ENCODE measurements at regions not wholly inside any gene's neighbourhood (a gene's known extent, or its start where the extent isn't known, plus 50 kb on each side); places are given as distances from the start of the nearest gene placed in this dataset.

DNA sequence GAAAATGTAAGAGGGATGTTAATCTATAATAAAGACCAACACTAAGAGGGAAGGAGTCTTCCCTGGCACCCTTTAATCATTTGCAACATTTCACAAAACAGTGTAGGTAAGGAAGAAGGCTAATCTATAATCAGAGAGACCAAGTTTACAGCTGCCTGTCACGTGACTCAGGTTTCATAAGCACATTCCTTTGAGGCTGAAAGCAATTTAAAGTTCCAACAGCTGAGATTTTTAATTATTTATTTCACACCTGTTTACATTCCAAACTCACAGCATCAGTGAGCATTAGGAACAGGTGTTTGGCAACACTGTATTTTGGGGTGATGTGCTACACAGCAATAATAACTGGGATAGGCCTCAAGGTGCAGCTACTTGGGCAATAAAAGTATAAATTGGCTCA, 75.7 kb upstream of the PGBD5 start:
- peaks cover 0 to 19% of the 10 kb centered on the region in 2 experiments for H3K27me3 ChIP-seq (ENCODE audit: control insufficient read depth in 1 of 2, insufficient read depth in 1 of 2, low read length in 2 of 2)
- no peak overlapping the region for H2AFZ ChIP-seq (ENCODE audit: low read depth, low read length)
- no peak overlapping the region for H4K8ac ChIP-seq (ENCODE audit: low read length)
- no peak overlapping the region for H3K23ac ChIP-seq (ENCODE audit: low read length in 2 of 2)
- H2BK15ac ChIP-seq (ENCODE audit: low read depth, poor library complexity, severe bottlenecking) = no peak overlapping the region
- H2BK120ac ChIP-seq (ENCODE audit: low read depth, low read length) = no peak overlapping the region
- H3K79me1 ChIP-seq (replicated peaks; ENCODE audit: low read length, poor library complexity, severe bottlenecking) = no peaks in the 10 kb centered on the region
- H2AK5ac ChIP-seq (ENCODE audit: low read length, severe bottlenecking) = no peak overlapping the region
- 73% methylated on average over 1 of the region's 1 CpG for WGBS
- no peak overlapping the region for H2BK12ac ChIP-seq (ENCODE audit: low read length in 2 of 2)
- H4K91ac ChIP-seq (ENCODE audit: low read length) = no peak overlapping the region
- no peak overlapping the region for H3K4ac ChIP-seq (ENCODE audit: low read depth in 1 of 2, low read length in 2 of 2)
- H3K4me1 ChIP-seq (ENCODE audit: control insufficient read depth, insufficient read depth, low read depth, low read length) = peaks cover 8% of the 10 kb centered on the region
- peaks cover 2% of the 10 kb centered on the region for H3K9me3 ChIP-seq (ENCODE audit: control insufficient read depth, low read length)
- no peaks in the 10 kb centered on the region for H3K36me3 ChIP-seq (ENCODE audit: control insufficient read depth in 1 of 2, insufficient read depth in 2 of 2, low read depth in 1 of 2, low read length in 2 of 2)
- H3K9ac ChIP-seq (ENCODE audit: low read length) = no peak overlapping the region
- no peak overlapping the region for H3K4me3 ChIP-seq (ENCODE audit: insufficient read depth in 1 of 2, low read depth in 1 of 2, low read length in 2 of 2)
- no peak overlapping the region for H3K14ac ChIP-seq (ENCODE audit: low read length in 2 of 2)
- no peak overlapping the region for H3K27ac ChIP-seq (ENCODE audit: low read length, poor library complexity, severe bottlenecking)
- DNase-seq = no peak
- H3K18ac ChIP-seq (ENCODE audit: low read depth in 1 of 2, low read length in 2 of 2) = no peak overlapping the region
- no peak overlapping the region for H3K4me2 ChIP-seq (ENCODE audit: low read length, poor library complexity, severe bottlenecking)
- no peak overlapping the region for H2BK5ac ChIP-seq (ENCODE audit: low read depth, low read length, poor library complexity, severe bottlenecking)

GRCh38 chr1:230501242-230501641, 75.1 kb upstream of the PGBD5 start:
- no peaks in the 10 kb centered on the region for H3K79me1 ChIP-seq (replicated peaks; ENCODE audit: low read length, poor library complexity, severe bottlenecking)
- H3K9ac ChIP-seq (ENCODE audit: low read length) = no peak overlapping the region
- no peak overlapping the region for H3K27ac ChIP-seq (ENCODE audit: low read length, poor library complexity, severe bottlenecking)
- H2BK12ac ChIP-seq (ENCODE audit: low read length in 2 of 2) = no peak overlapping the region
- no peak overlapping the region for H3K23ac ChIP-seq (ENCODE audit: low read length in 2 of 2)
- no peaks in the 10 kb centered on the region for H3K36me3 ChIP-seq (ENCODE audit: control insufficient read depth in 1 of 2, insufficient read depth in 2 of 2, low read depth in 1 of 2, low read length in 2 of 2)
- no peak overlapping the region for H2BK15ac ChIP-seq (ENCODE audit: low read depth, poor library complexity, severe bottlenecking)
- H3K4ac ChIP-seq (ENCODE audit: low read depth in 1 of 2, low read length in 2 of 2) = no peak overlapping the region
- H4K91ac ChIP-seq (ENCODE audit: low read length) = no peak overlapping the region
- no peak overlapping the region for H2AFZ ChIP-seq (ENCODE audit: low read depth, low read length)
- H3K4me2 ChIP-seq (ENCODE audit: low read length, poor library complexity, severe bottlenecking) = no peak overlapping the region
- H3K18ac ChIP-seq (ENCODE audit: low read depth in 1 of 2, low read length in 2 of 2) = no peak overlapping the region
- H4K8ac ChIP-seq (ENCODE audit: low read length) = no peak overlapping the region
- H2BK120ac ChIP-seq (ENCODE audit: low read depth, low read length) = no peak overlapping the region
- H3K14ac ChIP-seq (ENCODE audit: low read length in 2 of 2) = no peak overlapping the region
- no peak overlapping the region for H2BK5ac ChIP-seq (ENCODE audit: low read depth, low read length, poor library complexity, severe bottlenecking)
- no peak for DNase-seq
- H3K4me1 ChIP-seq (ENCODE audit: control insufficient read depth, insufficient read depth, low read depth, low read length) = peaks cover 8% of the 10 kb centered on the region
- H3K27me3 ChIP-seq (ENCODE audit: control insufficient read depth in 1 of 2, insufficient read depth in 1 of 2, low read length in 2 of 2) = peaks cover 0 to 21% of the 10 kb centered on the region in 2 experiments
- 71% methylated on average over 2 of the region's 2 CpGs for WGBS
- peaks cover 2% of the 10 kb centered on the region for H3K9me3 ChIP-seq (ENCODE audit: control insufficient read depth, low read length)
- H2AK5ac ChIP-seq (ENCODE audit: low read length, severe bottlenecking) = no peak overlapping the region
- no peak overlapping the region for H3K4me3 ChIP-seq (ENCODE audit: insufficient read depth in 1 of 2, low read depth in 1 of 2, low read length in 2 of 2)

GRCh38 chr1:230500063-230500462, 73.9 kb upstream of the PGBD5 start:
- Histone ChIP-seq H3K36me3 (ENCODE audit: control insufficient read depth in 1 of 2, insufficient read depth in 2 of 2, low read depth in 1 of 2, low read length in 2 of 2) (no peaks in the 10 kb centered on the region), H2BK120ac (ENCODE audit: low read depth, low read length) (no peak overlapping the region), H4K8ac (ENCODE audit: low read length) (no peak overlapping the region), H3K4me3 (ENCODE audit: insufficient read depth in 1 of 2, low read depth in 1 of 2, low read length in 2 of 2) (no peak overlapping the region), H3K27me3 (ENCODE audit: control insufficient read depth in 1 of 2, insufficient read depth in 1 of 2, low read length in 2 of 2) (peaks cover 0 to 22% of the 10 kb centered on the region in 2 experiments), H3K4me2 (ENCODE audit: low read length, poor library complexity, severe bottlenecking) (no peak overlapping the region), H4K91ac (ENCODE audit: low read length) (no peak overlapping the region), H3K18ac (ENCODE audit: low read depth in 1 of 2, low read length in 2 of 2) (no peak overlapping the region), H3K9ac (ENCODE audit: low read length) (no peak overlapping the region), H3K4ac (ENCODE audit: low read depth in 1 of 2, low read length in 2 of 2) (no peak overlapping the region), H3K14ac (ENCODE audit: low read length in 2 of 2) (no peak overlapping the region), H2AFZ (ENCODE audit: low read depth, low read length) (no peak overlapping the region), H3K23ac (ENCODE audit: low read length in 2 of 2) (no peak overlapping the region), H2BK5ac (ENCODE audit: low read depth, low read length, poor library complexity, severe bottlenecking) (no peak overlapping the region), H3K9me3 (ENCODE audit: control insufficient read depth, low read length) (peaks cover 2% of the 10 kb centered on the region), H2BK12ac (ENCODE audit: low read length in 2 of 2) (no peak overlapping the region), H3K4me1 (ENCODE audit: control insufficient read depth, insufficient read depth, low read depth, low read length) (peaks cover 5% of the 10 kb centered on the region), H3K27ac (ENCODE audit: low read length, poor library complexity, severe bottlenecking) (no peak overlapping the region), H3K79me1 (replicated peaks; ENCODE audit: low read length, poor library complexity, severe bottlenecking) (no peaks in the 10 kb centered on the region), H2BK15ac (ENCODE audit: low read depth, poor library complexity, severe bottlenecking) (no peak overlapping the region), H2AK5ac (ENCODE audit: low read length, severe bottlenecking) (no peak overlapping the region)
- WGBS = 63% methylated on average over 3 of the region's 3 CpGs
- DNase-seq = no peak

GRCh38 chr1:230499496-230499895, 73.4 kb upstream of the PGBD5 start:
- no peak overlapping the region for H4K91ac ChIP-seq (ENCODE audit: low read length)
- no peak overlapping the region for H2AK5ac ChIP-seq (ENCODE audit: low read length, severe bottlenecking)
- H3K23ac ChIP-seq (ENCODE audit: low read length in 2 of 2) = no peak overlapping the region
- peaks cover 0 to 22% of the 10 kb centered on the region in 2 experiments for H3K27me3 ChIP-seq (ENCODE audit: control insufficient read depth in 1 of 2, insufficient read depth in 1 of 2, low read length in 2 of 2)
- no peak overlapping the region for H3K4me3 ChIP-seq (ENCODE audit: insufficient read depth in 1 of 2, low read depth in 1 of 2, low read length in 2 of 2)
- peaks cover 5% of the 10 kb centered on the region for H3K4me1 ChIP-seq (ENCODE audit: control insufficient read depth, insufficient read depth, low read depth, low read length)
- H2BK12ac ChIP-seq (ENCODE audit: low read length in 2 of 2) = no peak overlapping the region
- H3K36me3 ChIP-seq (ENCODE audit: control insufficient read depth in 1 of 2, insufficient read depth in 2 of 2, low read depth in 1 of 2, low read length in 2 of 2) = no peaks in the 10 kb centered on the region
- DNase-seq = no peak
- H3K18ac ChIP-seq (ENCODE audit: low read depth in 1 of 2, low read length in 2 of 2) = no peak overlapping the region
- no peak overlapping the region for H3K4ac ChIP-seq (ENCODE audit: low read depth in 1 of 2, low read length in 2 of 2)
- no peak overlapping the region for H3K9ac ChIP-seq (ENCODE audit: low read length)
- no peaks in the 10 kb centered on the region for H3K79me1 ChIP-seq (replicated peaks; ENCODE audit: low read length, poor library complexity, severe bottlenecking)
- no peak overlapping the region for H3K27ac ChIP-seq (ENCODE audit: low read length, poor library complexity, severe bottlenecking)
- peaks cover 4% of the 10 kb centered on the region for H3K9me3 ChIP-seq (ENCODE audit: control insufficient read depth, low read length)
- no peak overlapping the region for H3K4me2 ChIP-seq (ENCODE audit: low read length, poor library complexity, severe bottlenecking)
- 85% methylated on average over 4 of the region's 4 CpGs for whole genome bisulfite sequencing
- no peak overlapping the region for H3K14ac ChIP-seq (ENCODE audit: low read length in 2 of 2)
- H2BK5ac ChIP-seq (ENCODE audit: low read depth, low read length, poor library complexity, severe bottlenecking) = no peak overlapping the region
- H2BK15ac ChIP-seq (ENCODE audit: low read depth, poor library complexity, severe bottlenecking) = no peak overlapping the region
- no peak overlapping the region for H2BK120ac ChIP-seq (ENCODE audit: low read depth, low read length)
- H2AFZ ChIP-seq (ENCODE audit: low read depth, low read length) = no peak overlapping the region
- H4K8ac ChIP-seq (ENCODE audit: low read length) = no peak overlapping the region
